Posterior vena cava (tissue), 2 donors: ENCODE measurements at regions not wholly inside any gene's neighbourhood (a gene's known extent, or its start where the extent isn't known, plus 50 kb on each side); places are given as distances from the start of the nearest gene placed in this dataset.
"Not testable (repeated sequence)": the region's sequence is repeated elsewhere in the genome, so short reads cannot be mapped to it uniquely, and the experiment has no call there.

ENCODE experiments used
- DNase-seq: peaks from one replicate; pipeline ENCODE4 v3.0.0-alpha.2; 2020; ENCODE audit warnings: low spot score
- intact Hi-C, 2 donors: fragments of 100-400 bp; cut with DNase I; formaldehyde crosslinking; loops; one replicate each; pipeline versions ENCODE4 v1.14.1 to v1.14.2; 2022 to 2023
- donor health status: DM: yes; HTN: yes; CAD: no.
- donor health status: DM: yes; HTN: yes; CAD: no.

DNA sequence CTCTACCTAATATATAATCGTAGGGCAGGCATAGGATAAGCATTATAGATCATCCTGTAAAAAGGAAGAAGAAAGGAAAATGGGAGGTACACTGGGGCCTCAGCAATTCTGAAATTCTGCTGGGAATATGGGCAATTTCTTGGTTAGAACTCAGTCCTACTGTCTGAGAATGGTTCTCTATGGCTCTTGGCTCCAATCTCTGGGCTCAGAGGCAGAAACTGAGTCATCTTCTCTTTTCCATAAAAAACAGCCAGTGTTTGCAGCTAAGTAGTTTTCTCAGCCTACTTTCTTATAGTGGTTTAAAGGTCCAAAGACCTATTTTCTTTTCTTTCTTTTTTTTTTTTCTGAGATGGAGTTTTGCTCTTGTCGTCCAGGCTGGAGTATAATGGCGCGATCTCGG lies 135.8 kb upstream of the ZBED5 start:
- intact Hi-C loops: no loop called here
- DNase-seq: no peak

DNA sequence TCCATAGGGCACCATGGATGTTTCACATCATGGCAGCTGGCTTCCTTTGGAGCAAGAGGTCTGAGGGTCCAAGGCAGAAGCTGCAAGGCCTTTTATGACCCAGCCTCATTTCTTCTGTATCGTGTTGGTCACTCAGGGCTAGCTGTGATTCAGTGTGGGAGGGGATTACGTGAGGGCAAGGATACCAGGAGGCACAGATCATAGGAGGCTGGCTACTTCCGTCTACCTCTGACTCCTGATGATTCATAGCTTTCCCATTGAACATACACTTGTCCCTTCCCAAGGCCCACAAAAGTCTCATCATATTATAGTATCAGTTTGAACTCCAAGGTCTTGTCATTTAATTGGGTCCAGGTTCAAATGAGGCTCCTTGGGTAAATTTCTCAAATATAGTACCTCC lies 135.3 kb upstream of the ZBED5 start:
- no peak for DNase-seq
- intact Hi-C loops: no loop called here

DNA sequence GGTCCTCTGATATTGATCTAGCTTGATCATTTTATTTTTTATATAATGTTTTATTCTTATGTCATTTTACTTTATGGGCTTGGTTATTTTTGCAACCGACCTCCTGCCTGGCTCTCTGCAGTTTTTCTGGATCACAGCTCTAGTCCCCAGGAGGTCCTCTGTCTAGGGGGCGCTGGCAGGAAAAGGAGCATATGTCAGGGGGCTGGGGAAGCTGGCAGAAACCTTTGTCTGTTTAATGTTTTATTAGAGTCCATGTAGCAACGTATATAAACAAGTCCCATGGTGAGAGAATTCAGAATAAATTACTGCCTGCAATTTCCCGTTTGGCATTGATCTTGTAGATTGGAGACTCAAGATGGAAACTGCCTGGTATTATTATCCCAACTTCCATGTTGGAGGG lies 133.5 kb upstream of the ZBED5 start:
- intact Hi-C loops: no loop called here
- no peak for DNase-seq

GRCh38 chr11:10990637-10991193 lies 132.9 kb upstream of the ZBED5 start:
- intact Hi-C loops: no loop called here
- no peak for DNase-seq

GRCh38 chr11:10990160-10990559 lies 132.3 kb upstream of the ZBED5 start:
- DNase-seq: no peak
- intact Hi-C loops: no loop called here

- intact Hi-C loops: no loop called here
- DNase-seq: no peak
Measured at GRCh38 chr11:10986006-10986405, 128.2 kb upstream of the ZBED5 start.

DNA sequence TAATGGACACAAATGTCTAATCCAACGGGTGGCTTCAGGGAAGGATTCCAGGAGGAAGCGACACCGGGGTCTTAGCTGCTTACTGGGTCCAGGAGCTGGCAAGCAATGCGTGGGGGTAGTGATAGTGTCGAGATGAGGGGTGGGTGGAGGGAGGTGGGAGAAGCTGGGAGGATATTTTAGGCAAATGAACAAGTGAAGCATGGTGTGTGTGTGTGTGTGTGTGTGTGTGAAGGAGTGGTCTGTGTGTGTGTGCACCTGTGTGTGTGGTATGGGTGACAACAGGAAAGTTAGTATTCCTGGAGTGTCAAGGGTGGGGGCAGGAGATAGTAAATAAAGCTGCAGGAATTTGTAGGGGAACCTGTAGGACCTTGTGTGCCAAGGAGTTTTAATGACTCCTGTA lies 126.9 kb upstream of the ZBED5 start:
- intact Hi-C loops: no loop called here
- DNase-seq: no peak

DNA sequence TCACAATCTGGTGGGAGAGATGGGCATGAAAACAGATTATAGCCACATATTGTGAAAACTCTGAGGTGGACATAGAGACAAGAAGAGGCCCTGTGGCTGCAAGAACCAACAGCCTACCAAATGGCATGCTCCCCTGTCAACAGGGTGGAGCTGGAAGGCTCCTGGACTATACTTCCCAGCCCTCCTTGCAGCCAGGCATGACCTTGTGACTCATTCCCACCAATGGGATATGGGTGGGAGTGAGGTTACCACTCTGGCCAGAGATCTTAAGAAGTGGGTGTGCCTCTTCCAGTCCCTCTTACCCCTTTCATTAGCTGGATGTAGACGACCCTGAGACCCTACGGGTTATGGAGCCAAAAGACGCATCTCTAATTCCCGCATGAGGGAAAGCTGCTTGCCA lies 126.4 kb upstream of the ZBED5 start:
- no peak for DNase-seq
- intact Hi-C loops: no loop called here

GRCh38 chr11:10982704-10983510 lies 125.1 kb upstream of the ZBED5 start:
- intact Hi-C loops: no loop called here
- DNase-seq: no peak

- DNase-seq: no peak
- intact Hi-C loops: no loop called here
Measured at GRCh38 chr11:10979529-10979928, 121.7 kb upstream of the ZBED5 start.

DNA sequence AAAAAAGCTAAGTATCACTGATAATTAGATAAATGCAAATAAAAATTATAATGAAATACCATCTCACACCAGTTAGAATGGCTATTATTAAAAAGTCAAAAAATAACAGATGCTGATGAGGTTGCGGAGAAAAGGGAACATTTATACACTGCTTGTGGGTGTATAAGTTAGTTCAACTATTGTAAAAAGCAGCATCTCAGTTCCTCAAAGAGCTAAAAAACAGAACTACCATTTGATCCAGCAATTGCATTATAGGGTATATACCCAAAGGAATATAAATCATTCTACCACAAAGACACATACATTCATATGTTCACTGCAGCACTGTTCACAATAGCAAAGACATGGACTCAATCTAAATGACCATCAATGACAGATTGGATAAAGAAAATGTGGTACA lies 120.3 kb upstream of the ZBED5 start:
- no peak for DNase-seq
- intact Hi-C loops: no loop called here

GRCh38 chr11:10975287-10975721 lies 117.5 kb upstream of the ZBED5 start:
- no peak for DNase-seq
- intact Hi-C loops: no loop called here

- no peak for DNase-seq
- intact Hi-C loops: no loop called here
Measured at GRCh38 chr11:10973416-10973815, 115.6 kb upstream of the ZBED5 start.

DNA sequence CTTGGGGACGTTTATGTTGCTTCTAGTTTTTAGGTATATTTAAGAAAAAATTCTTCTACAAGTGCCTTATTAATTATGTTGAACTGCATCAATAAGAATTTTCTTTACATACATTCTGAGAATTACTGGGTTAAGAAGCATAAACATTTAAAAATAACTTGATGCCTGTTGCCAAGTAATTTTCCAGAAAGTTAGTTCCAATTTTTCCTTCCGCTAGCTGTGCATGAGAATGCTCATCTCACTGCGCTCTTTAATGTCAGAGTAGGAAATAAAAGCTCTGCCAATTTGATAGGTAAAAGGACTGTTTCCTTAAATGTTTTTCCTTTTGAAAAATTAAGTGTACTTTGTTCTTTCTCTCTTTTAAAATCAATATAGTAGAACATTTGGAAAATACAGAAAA lies 113.1 kb upstream of the ZBED5 start:
- no peak for DNase-seq
- intact Hi-C loops: no loop called here

DNA sequence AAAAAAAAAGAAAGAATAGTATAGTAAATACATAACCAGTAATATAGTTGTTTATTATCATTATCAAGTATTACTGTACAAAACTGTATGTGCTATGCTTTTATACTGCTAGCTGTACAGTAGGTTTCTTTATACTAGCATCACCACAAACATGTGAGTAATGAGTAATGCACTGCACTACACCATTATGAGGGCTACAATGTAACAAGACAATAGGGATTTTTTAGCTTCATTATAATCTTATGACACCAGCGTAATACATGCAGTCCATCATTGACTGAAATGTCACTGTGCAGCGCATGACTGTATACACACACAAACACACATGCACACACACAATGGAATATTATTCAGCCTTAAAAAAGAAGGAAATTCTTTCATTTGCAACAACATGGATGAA lies 111.5 kb upstream of the ZBED5 start:
- no peak for DNase-seq
- intact Hi-C loops: no loop called here

DNA sequence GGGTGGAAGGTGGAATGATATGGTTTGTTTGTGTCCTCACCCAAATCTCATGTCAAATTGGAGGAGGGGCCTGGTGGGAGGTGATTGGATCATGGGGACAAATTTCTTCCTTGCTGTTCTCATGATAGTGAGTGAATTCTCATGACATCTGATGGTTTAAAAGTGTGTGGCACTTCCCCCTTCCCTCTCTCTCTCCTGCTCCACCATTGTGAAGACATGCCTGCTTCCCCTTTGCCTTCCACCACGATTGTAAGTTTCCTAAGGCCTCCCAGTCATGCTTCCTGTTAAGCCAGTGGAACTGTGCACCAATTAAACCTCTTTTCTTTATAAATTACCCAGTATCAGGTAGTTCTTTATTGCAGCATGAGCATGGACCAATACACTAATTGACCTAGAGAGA lies 99.0 kb upstream of the ZBED5 start:
- intact Hi-C loops, DNase-seq: not testable (repeated sequence)

DNA sequence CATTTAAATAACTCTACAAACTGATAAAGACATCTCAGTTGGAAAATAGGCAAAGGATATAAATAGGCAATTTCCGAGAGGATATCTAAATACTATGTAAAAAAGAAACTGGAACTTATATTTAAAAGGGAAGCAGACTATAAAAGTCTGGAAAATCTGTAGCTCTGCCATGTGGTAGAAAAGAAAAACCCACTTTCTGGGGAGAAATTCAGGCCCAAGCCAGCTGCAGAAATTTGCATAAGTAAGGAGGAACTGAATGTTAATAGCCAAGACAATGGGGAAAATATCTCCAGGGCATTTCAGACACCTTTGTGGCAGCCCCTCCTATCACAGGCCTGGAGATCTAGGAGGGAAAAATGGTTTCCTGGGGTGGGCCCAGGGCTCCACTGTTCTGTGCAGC lies 97.8 kb upstream of the ZBED5 start:
- intact Hi-C loops: no loop called here
- no peak for DNase-seq

DNA sequence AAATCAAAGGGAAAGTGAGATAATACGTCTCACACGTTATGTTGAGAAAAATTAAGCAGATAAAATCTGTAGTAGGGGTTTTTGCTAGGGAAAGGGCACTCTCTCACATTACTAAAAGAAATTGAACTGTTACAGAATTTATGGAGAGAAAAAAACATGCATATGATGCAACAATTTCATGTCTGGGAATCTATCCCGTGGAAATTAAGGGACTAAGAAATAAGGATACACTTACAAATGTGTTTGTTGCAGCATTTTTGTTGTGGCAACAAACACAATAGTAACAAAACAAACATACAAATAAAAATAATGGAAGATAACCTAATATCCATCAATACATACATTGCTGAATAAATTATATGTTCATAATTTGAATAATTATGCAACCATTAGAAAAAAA lies 96.3 kb upstream of the ZBED5 start:
- intact Hi-C loops: no loop called here
- DNase-seq: no peak

DNA sequence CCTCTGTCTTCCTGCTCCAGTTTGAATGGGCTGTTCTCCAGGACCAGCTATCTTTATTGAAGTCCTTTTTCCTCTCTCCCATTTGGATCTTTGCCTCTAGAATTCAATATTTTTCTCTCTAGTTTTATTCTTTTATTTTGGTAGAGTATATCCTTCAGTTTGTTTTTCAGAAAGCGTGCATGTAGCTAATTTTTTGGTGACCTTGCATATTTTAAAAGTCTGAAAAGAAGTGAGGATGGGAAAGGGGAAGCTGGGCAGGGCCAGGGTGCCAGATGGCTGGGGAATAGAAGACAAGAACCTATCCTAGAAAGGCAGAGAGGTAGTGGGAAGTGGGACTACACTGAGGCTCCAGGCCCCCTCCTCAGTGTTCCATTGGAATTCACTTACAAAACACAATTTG lies 95.0 kb upstream of the ZBED5 start:
- intact Hi-C loops: no loop called here
- DNase-seq: no peak

GRCh38 chr11:10947935-10948334 lies 90.1 kb upstream of the ZBED5 start:
- intact Hi-C loops, DNase-seq: not testable (repeated sequence)

DNA sequence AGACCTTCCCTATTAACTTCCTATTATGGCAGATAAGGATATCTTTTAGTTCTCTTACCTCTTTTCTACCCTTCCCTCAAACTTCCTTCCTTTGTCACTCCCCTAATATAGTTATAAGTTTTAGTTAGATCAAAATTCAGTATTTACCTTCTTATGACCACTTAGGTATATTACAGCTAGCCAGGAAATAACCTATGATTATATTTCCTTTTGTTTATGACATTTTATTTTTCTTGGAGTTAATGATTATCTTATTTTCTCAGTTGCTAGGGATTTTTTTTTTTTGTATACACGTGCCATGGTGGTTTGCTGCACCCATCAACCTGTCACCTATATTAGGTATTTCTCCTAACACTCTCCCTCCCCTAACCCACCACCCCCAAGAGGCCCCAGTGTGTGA lies 88.2 kb upstream of the ZBED5 start:
- intact Hi-C loops: no loop called here
- no peak for DNase-seq
